ENCODE measurements at regions not wholly inside any gene's neighbourhood (a gene's known extent, or its start where the extent isn't known, plus 50 kb on each side); places are given as distances from the start of the nearest gene placed in this dataset.

DNA sequence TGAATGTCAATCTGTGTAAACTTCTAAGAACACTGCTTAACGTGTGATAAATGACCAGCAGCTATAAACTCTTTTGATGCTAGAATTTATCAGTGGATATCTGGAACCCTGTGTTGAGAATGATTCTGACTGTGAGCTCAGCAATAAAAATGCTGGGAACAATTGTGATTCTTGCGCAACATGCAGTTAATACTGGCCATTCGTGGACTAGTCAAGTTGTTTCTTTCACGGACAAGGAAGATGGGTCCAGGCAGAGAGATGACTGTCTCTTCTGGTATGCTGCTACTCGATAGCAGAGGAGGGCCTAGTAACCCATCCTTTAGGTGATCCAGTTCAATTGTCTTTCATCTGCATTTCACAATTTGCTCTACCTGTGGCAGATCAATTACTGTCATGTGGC lies 394.8 kb upstream of the IGFBP3 start:
- H3K27me3 ChIP-seq (ENCODE audit: control insufficient read depth, insufficient read depth, low read length), result no peaks in the 10 kb centered on the region
- 86% methylated on average over 5 of the region's 5 CpGs for WGBS (ENCODE audit: insufficient coverage)
- intact Hi-C loops (cut with micrococcal nuclease), result no loop called here
- no peaks in the 10 kb centered on the region for H3K27me3 Mint-ChIP-seq (ENCODE audit: low read depth in 2 of 2)
- no peak overlapping the region for H3K4me3 ChIP-seq (ENCODE audit: low read length)
- H3K36me3 Mint-ChIP-seq, result no peaks in the 10 kb centered on the region
- H3K4me1 ChIP-seq (ENCODE audit: control insufficient read depth, insufficient read depth, low read length), result no peaks in the 10 kb centered on the region
- H3K27ac Mint-ChIP-seq, result no peak overlapping the region
- DNase-seq (no peak), ATAC-seq (no peak)
- H3K4me3 Mint-ChIP-seq, result no peak overlapping the region
- no peaks in the 10 kb centered on the region for H3K36me3 ChIP-seq (ENCODE audit: control insufficient read depth, insufficient read depth, low read length)
- TF ChIP-seq, protein P1, sequence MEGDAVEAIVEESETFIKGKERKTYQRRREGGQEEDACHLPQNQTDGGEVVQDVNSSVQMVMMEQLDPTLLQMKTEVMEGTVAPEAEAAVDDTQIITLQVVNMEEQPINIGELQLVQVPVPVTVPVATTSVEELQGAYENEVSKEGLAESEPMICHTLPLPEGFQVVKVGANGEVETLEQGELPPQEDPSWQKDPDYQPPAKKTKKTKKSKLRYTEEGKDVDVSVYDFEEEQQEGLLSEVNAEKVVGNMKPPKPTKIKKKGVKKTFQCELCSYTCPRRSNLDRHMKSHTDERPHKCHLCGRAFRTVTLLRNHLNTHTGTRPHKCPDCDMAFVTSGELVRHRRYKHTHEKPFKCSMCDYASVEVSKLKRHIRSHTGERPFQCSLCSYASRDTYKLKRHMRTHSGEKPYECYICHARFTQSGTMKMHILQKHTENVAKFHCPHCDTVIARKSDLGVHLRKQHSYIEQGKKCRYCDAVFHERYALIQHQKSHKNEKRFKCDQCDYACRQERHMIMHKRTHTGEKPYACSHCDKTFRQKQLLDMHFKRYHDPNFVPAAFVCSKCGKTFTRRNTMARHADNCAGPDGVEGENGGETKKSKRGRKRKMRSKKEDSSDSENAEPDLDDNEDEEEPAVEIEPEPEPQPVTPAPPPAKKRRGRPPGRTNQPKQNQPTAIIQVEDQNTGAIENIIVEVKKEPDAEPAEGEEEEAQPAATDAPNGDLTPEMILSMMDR (IDR thresholded peaks at IDR 0.05), result no peak
- H3K4me1 Mint-ChIP-seq, result no peaks in the 10 kb centered on the region
- H3K27ac ChIP-seq (ENCODE audit: low read length), result no peak overlapping the region
- H3K9me3 ChIP-seq (ENCODE audit: control insufficient read depth, insufficient read depth, low read length), result peaks cover 4% of the 10 kb centered on the region
- H3K9me3 Mint-ChIP-seq, result peaks cover 6% of the 10 kb centered on the region in 2 donors

DNA sequence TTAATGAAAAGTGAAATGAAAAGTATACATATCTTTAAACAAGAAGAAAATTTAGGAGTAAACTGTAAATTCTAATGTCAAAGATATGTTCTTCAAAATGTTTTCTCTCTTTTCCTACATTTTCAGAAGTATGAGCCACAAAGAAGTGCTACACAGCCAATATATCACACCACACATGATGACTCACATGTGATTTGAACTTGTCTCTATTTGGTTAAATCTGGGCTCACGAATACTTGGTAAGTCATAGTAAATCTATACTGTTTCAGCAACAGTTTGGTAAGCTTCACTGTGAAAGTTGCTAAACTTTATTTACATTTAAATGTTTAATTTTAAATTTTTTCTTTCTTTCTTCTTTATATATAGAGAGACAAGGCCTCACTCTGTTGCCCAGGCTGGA lies 380.6 kb upstream of the IGFBP3 start:
- H3K4me1 Mint-ChIP-seq, result no peaks in the 10 kb centered on the region
- Histone ChIP-seq H3K4me3 (ENCODE audit: low read length) (no peak overlapping the region), H3K27me3 (ENCODE audit: control insufficient read depth, insufficient read depth, low read length) (no peaks in the 10 kb centered on the region), H3K27ac (ENCODE audit: low read length) (no peak overlapping the region), H3K4me1 (ENCODE audit: control insufficient read depth, insufficient read depth, low read length) (no peaks in the 10 kb centered on the region), H3K36me3 (ENCODE audit: control insufficient read depth, insufficient read depth, low read length) (no peaks in the 10 kb centered on the region), H3K9me3 (ENCODE audit: control insufficient read depth, insufficient read depth, low read length) (no peaks in the 10 kb centered on the region)
- no peaks in the 10 kb centered on the region for H3K36me3 Mint-ChIP-seq
- no CpG with 5 or more reads among the region's 1 CpG for WGBS (ENCODE audit: insufficient coverage)
- no peaks in the 10 kb centered on the region for H3K27me3 Mint-ChIP-seq (ENCODE audit: low read depth in 2 of 2)
- no peak overlapping the region for H3K4me3 Mint-ChIP-seq
- intact Hi-C loops (cut with micrococcal nuclease), result no loop called here
- DNase-seq (no peak), ATAC-seq (no peak)
- H3K9me3 Mint-ChIP-seq, result peaks cover 8 to 13% of the 10 kb centered on the region in 2 donors
- H3K27ac Mint-ChIP-seq, result no peak overlapping the region
- TF ChIP-seq, protein P1 (IDR thresholded peaks at IDR 0.05), result no peak

DNA sequence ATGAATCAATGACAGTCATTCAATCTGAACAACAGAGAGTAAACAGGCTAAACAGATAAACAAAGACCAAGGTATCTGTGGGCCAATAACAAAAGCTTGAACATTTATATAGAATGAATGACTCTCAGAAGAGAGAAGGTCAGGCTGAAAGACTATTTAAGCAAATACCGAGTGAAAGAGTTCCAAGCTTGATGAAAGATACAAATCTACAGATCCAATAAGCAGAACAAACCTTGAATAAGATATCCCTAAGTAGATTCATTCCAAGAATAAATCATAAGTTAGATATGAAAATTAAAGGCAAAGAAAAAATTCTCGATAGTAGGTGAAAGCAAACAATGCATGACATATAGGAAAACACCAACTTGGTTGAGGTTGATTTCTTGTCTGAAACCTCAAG lies 376.4 kb upstream of the IGFBP3 start:
- no peaks in the 10 kb centered on the region for H3K27me3 Mint-ChIP-seq (ENCODE audit: low read depth in 2 of 2)
- no peak overlapping the region for H3K4me3 ChIP-seq (ENCODE audit: low read length)
- H3K4me3 Mint-ChIP-seq, result no peak overlapping the region
- H3K27ac ChIP-seq (ENCODE audit: low read length), result no peak overlapping the region
- whole genome bisulfite sequencing (ENCODE audit: insufficient coverage), result 100% methylated on average over 1 of the region's 2 CpGs
- H3K27me3 ChIP-seq (ENCODE audit: control insufficient read depth, insufficient read depth, low read length), result no peaks in the 10 kb centered on the region
- intact Hi-C loops (cut with micrococcal nuclease), result no loop called here
- TF ChIP-seq, protein P1 (IDR thresholded peaks at IDR 0.05), result no peak
- no peaks in the 10 kb centered on the region for H3K4me1 ChIP-seq (ENCODE audit: control insufficient read depth, insufficient read depth, low read length)
- H3K9me3 ChIP-seq (ENCODE audit: control insufficient read depth, insufficient read depth, low read length), result no peaks in the 10 kb centered on the region
- H3K36me3 Mint-ChIP-seq, result no peaks in the 10 kb centered on the region
- H3K4me1 Mint-ChIP-seq, result no peaks in the 10 kb centered on the region
- no peak for DNase-seq
- peaks cover 3 to 10% of the 10 kb centered on the region in 2 donors for H3K9me3 Mint-ChIP-seq
- no peaks in the 10 kb centered on the region for H3K36me3 ChIP-seq (ENCODE audit: control insufficient read depth, insufficient read depth, low read length)
- no peak overlapping the region for H3K27ac Mint-ChIP-seq
- ATAC-seq, result no peak

DNA sequence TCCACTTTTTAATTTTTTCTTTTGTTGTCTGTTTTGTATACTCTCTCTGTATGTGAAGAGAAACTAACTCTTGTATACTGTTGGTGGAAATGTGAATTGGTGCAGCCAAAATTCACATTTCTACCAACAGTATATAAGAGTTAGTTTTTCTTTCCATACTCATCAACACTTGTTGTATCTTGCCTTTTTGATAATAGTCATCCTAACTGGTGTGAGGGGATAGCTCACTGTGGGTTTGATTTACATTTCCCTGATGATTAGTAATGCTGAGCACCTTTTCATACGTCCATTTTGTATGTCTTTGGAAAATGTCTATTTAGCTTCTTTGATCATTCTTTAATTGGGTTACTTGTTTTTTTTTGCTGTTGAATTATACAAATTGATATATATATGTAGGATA lies 375.5 kb upstream of the IGFBP3 start:
- TF ChIP-seq, protein P1 (IDR thresholded peaks at IDR 0.05), result no peak
- H3K27me3 Mint-ChIP-seq (ENCODE audit: low read depth in 2 of 2), result no peaks in the 10 kb centered on the region
- WGBS (ENCODE audit: insufficient coverage), result 86% methylated on average over 1 of the region's 1 CpG
- no peaks in the 10 kb centered on the region for H3K36me3 ChIP-seq (ENCODE audit: control insufficient read depth, insufficient read depth, low read length)
- H3K27ac Mint-ChIP-seq, result no peak overlapping the region
- H3K9me3 Mint-ChIP-seq, result peaks cover 3 to 10% of the 10 kb centered on the region in 2 donors
- ATAC-seq, result no peak
- no peaks in the 10 kb centered on the region for H3K4me1 Mint-ChIP-seq
- no peaks in the 10 kb centered on the region for H3K4me1 ChIP-seq (ENCODE audit: control insufficient read depth, insufficient read depth, low read length)
- H3K27me3 ChIP-seq (ENCODE audit: control insufficient read depth, insufficient read depth, low read length), result no peaks in the 10 kb centered on the region
- no peak for DNase-seq
- no peak overlapping the region for H3K27ac ChIP-seq (ENCODE audit: low read length)
- no peaks in the 10 kb centered on the region for H3K36me3 Mint-ChIP-seq
- intact Hi-C loops (cut with micrococcal nuclease), result no loop called here
- H3K4me3 Mint-ChIP-seq, result no peak overlapping the region
- no peaks in the 10 kb centered on the region for H3K9me3 ChIP-seq (ENCODE audit: control insufficient read depth, insufficient read depth, low read length)
- no peak overlapping the region for H3K4me3 ChIP-seq (ENCODE audit: low read length)

All from natural killer cell (primary cell).